PC-3 (cell line): ENCODE measurements at regions not wholly inside any gene's neighbourhood (a gene's known extent, or its start where the extent isn't known, plus 50 kb on each side); places are given as distances from the start of the nearest gene placed in this dataset.
A peak's percentile ranks its signal among the peaks of the same experiment; 100 is the strongest.

Experiments
- ATAC-seq: fragments of 200-7000 bp; cut with Tn5 transposase; 2 replicates; pipeline ENCODE4 v1.9.1; 2020; ENCODE audit warnings: mild to moderate bottlenecking, moderate library complexity
- BruUV-seq: library from RNA; stranded (reverse); fragments of 400-500 nt; replicated peaks from 2 replicates; lab custom pipeline; 2021; lab: Mats Ljungman, UMichigan
- CTCF ChIA-PET: fragments of 300-600 bp; sonication (Branson Sonifier 250); formaldehyde crosslinking; loops from one replicate; lab custom pipeline; 2022; ENCODE audit warnings: antibody characterized with exemption; lab: Charles Lee
- POLR2A ChIA-PET: fragments of 300-600 bp; sonication (Branson Sonifier 250); formaldehyde crosslinking; loops from one replicate; lab custom pipeline; 2022; ENCODE audit warnings: antibody characterized with exemption; ENCODE audit not compliant: unreplicated experiment; lab: Charles Lee
- DNase-seq: peaks from one replicate; pipeline ENCODE4 v3.0.0-alpha.2; 2015
- H2AFZ ChIP-seq: fragments of 300-600 bp; sonication (generic); 2 replicates; pipeline ENCODE4 v1.6.0; 2016; ENCODE audit warnings: antibody characterized with exemption, low read length
- H3F3A ChIP-seq: fragments of 300-600 bp; sonication (generic); one replicate; pipeline ENCODE4 v1.6.0; 2017; ENCODE audit warnings: antibody characterized with exemption, low read length, control low read depth, mild to moderate bottlenecking; ENCODE audit not compliant: unreplicated experiment
- H3K27ac ChIP-seq: fragments of 300-600 bp; sonication (generic); 2 replicates; pipeline ENCODE4 v1.5.1; 2016; ENCODE audit warnings: mild to moderate bottlenecking, low read length
- H3K27me3 ChIP-seq: fragments of 300-600 bp; sonication (generic); 2 replicates; pipeline ENCODE4 v1.6.1; 2016; ENCODE audit warnings: low read length, mixed read lengths
- H3K36me3 ChIP-seq: fragments of 300-600 bp; sonication (generic); 2 replicates; pipeline ENCODE4 v1.6.1; 2016; ENCODE audit warnings: low read depth, mixed run types, low read length, mixed read lengths
- H3K4me1 ChIP-seq: fragments of 300-600 bp; sonication (generic); 2 replicates; pipeline ENCODE4 v1.5.1; 2016; ENCODE audit warnings: low read length; ENCODE audit not compliant: insufficient read depth
- H3K4me2 ChIP-seq: fragments of 300-600 bp; sonication (generic); 2 replicates; pipeline ENCODE4 v1.6.0; 2016; ENCODE audit warnings: low read length
- H3K4me3 ChIP-seq: fragments of 300-600 bp; sonication (generic); 2 replicates; pipeline ENCODE4 v1.5.1; 2016; ENCODE audit warnings: mild to moderate bottlenecking, low read length, mixed read lengths
- H3K79me2 ChIP-seq: fragments of 300-600 bp; sonication (generic); 2 replicates; pipeline ENCODE4 v1.6.1; 2017; ENCODE audit warnings: low read length, mixed read lengths
- H3K9ac ChIP-seq: fragments of 300-600 bp; sonication (generic); 2 replicates; pipeline ENCODE4 v1.6.0; 2016; ENCODE audit warnings: mild to moderate bottlenecking, low read length
- H3K9me2 ChIP-seq: fragments of 300-600 bp; sonication (generic); replicated peaks from 2 replicates; pipeline ENCODE4 v1.6.1; 2016; ENCODE audit warnings: mixed run types, low read length, mixed read lengths
- H3K9me3 ChIP-seq: fragments of 300-600 bp; sonication (generic); 2 replicates; pipeline ENCODE4 v1.6.1; 2016; ENCODE audit warnings: low read length, mixed read lengths
- H4K20me1 ChIP-seq: fragments of 300-600 bp; sonication (generic); 2 replicates; pipeline ENCODE4 v1.6.1; 2016; ENCODE audit warnings: low read length, mixed read lengths
- EZH2 ChIP-seq: fragments of 300-600 bp; sonication (generic); IDR thresholded peaks from one replicate; pipeline ENCODE4 v1.6.1; 2017; ENCODE audit warnings: antibody characterized with exemption, mild to moderate bottlenecking, low read length; ENCODE audit not compliant: unreplicated experiment
- EZH2phosphoT487 ChIP-seq: fragments of 300-600 bp; sonication (generic); IDR thresholded peaks from 2 replicates; pipeline ENCODE4 v1.6.1; 2018; ENCODE audit warnings: mild to moderate bottlenecking, antibody characterized with exemption, low read length, borderline replicate concordance
- intact Hi-C: fragments of 100-400 bp; cut with micrococcal nuclease; formaldehyde crosslinking; loops from 2 replicates; pipeline ENCODE4 v1.9.0; 2023
- TF ChIP-seq, protein P1 (sequence below): fragments of 300-600 bp; sonication (generic); conservative IDR thresholded peaks from 2 replicates; pipeline ENCODE4 v1.5.1; 2017; ENCODE audit warnings: antibody characterized with exemption, low read depth, mild to moderate bottlenecking, low read length

DNA sequence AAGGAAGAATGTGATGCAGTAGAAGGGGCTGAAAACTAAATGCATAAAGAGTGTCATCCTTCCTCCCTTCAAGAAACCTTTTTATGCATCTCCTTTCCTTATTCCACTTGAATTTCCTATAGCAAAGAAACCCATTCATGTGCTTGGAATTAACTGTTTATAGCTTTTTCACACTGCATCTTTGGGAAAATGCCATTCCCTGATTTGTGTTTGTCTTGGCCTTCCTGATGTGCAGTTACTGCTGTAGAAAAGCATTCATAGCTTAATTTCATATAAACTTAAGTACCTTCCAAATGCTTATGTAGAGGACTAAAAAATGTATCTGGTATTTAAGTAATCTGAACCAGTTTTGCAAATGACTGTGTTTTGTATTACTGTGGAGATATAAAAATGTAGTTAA lies 61.8 kb downstream of the SDR9C7 start:
- Histone ChIP-seq H3K9me3 (peaks cover 6% of the 10 kb centered on the region; the same call in 1 of the 2 replicates), H3F3A (no peaks in the 10 kb centered on the region), H3K27me3 (no peaks in the 10 kb centered on the region), H3K27ac (no peak overlapping the region), H4K20me1 (no peaks in the 10 kb centered on the region), H2AFZ (no peak overlapping the region), H3K79me2 (no peaks in the 10 kb centered on the region), H3K4me3 (no peak overlapping the region), H3K4me1 (no peaks in the 10 kb centered on the region), H3K4me2 (no peak overlapping the region), H3K9ac (no peak overlapping the region), H3K9me2 (no peaks in the 10 kb centered on the region), H3K36me3 (no peaks in the 10 kb centered on the region; the same call in 1 of the 2 replicates)
- no TSS peak for BruUV-seq
- CTCF ChIA-PET = interaction anchor here (0.6 kb wide), 1 partner anchor 55 kb away, joined by 3 read pairs; no protein-coding TSS in a partner anchor
- POLR2A ChIA-PET = no interaction called here
- no peak for ATAC-seq
- intact Hi-C loops = no loop called here
- TF ChIP-seq EZH2 (no peak), EZH2phosphoT487 (no peak)
- TF ChIP-seq, protein P1, sequence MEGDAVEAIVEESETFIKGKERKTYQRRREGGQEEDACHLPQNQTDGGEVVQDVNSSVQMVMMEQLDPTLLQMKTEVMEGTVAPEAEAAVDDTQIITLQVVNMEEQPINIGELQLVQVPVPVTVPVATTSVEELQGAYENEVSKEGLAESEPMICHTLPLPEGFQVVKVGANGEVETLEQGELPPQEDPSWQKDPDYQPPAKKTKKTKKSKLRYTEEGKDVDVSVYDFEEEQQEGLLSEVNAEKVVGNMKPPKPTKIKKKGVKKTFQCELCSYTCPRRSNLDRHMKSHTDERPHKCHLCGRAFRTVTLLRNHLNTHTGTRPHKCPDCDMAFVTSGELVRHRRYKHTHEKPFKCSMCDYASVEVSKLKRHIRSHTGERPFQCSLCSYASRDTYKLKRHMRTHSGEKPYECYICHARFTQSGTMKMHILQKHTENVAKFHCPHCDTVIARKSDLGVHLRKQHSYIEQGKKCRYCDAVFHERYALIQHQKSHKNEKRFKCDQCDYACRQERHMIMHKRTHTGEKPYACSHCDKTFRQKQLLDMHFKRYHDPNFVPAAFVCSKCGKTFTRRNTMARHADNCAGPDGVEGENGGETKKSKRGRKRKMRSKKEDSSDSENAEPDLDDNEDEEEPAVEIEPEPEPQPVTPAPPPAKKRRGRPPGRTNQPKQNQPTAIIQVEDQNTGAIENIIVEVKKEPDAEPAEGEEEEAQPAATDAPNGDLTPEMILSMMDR = no peak
- no peak for DNase-seq

DNA sequence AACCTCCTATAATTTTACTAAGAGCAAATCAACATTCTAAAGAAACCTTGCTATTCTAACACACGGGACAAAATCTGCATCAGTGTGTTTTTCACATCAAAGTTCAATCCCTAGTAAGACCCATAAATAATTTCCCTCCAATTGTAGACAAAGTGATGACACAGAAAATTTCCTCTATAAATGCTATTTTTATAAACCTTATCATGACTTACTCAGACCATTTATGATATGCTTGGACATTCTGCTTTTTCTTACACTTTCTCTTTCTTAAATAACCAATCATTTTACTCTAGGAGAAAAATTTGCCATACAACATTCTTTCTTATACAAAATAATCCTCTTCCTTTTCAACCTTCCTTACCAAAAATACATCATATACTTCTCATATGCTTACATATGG lies 67.0 kb downstream of the SDR9C7 start:
- DNase-seq = peak; percentile 3
- TF ChIP-seq EZH2 (no peak), EZH2phosphoT487 (no peak)
- TF ChIP-seq, protein P1 = no peak
- intact Hi-C loops = no loop called here
- Histone ChIP-seq H3K4me2 (no peak overlapping the region), H3K27ac (no peak overlapping the region), H3K79me2 (no peaks in the 10 kb centered on the region), H3K4me1 (no peaks in the 10 kb centered on the region), H3K36me3 (no peaks in the 10 kb centered on the region; the same call in 1 of the 2 replicates), H3K9ac (no peak overlapping the region), H3K27me3 (no peaks in the 10 kb centered on the region), H3F3A (no peaks in the 10 kb centered on the region), H2AFZ (no peak overlapping the region), H3K9me2 (no peaks in the 10 kb centered on the region), H3K4me3 (no peak overlapping the region), H4K20me1 (no peaks in the 10 kb centered on the region), H3K9me3 (peaks cover 47% of the 10 kb centered on the region)
- no TSS peak for BruUV-seq
- CTCF ChIA-PET = no interaction called here
- POLR2A ChIA-PET = no interaction called here
- no peak for ATAC-seq

- DNase-seq (no peak), ATAC-seq (no peak)
- H3K4me3 ChIP-seq = no peak overlapping the region
- H3K4me1 ChIP-seq = no peaks in the 10 kb centered on the region
- ChIA-PET POLR2A (no interaction called here), CTCF (no interaction called here)
- no peaks in the 10 kb centered on the region for H3F3A ChIP-seq
- BruUV-seq = no TSS peak
- no peaks in the 10 kb centered on the region for H3K27me3 ChIP-seq
- no peak overlapping the region for H2AFZ ChIP-seq
- H3K4me2 ChIP-seq = no peak overlapping the region
- H3K36me3 ChIP-seq = no peaks in the 10 kb centered on the region; the same call in 1 of the 2 replicates
- intact Hi-C loops = no loop called here
- no peak overlapping the region for H3K9ac ChIP-seq
- no peak for TF ChIP-seq EZH2phosphoT487
- no peak for TF ChIP-seq EZH2
- TF ChIP-seq, protein P1 = no peak
- no peaks in the 10 kb centered on the region for H3K9me2 ChIP-seq
- H3K27ac ChIP-seq = no peak overlapping the region
- H3K79me2 ChIP-seq = no peaks in the 10 kb centered on the region
- H3K9me3 ChIP-seq = peaks cover 48% of the 10 kb centered on the region
- H4K20me1 ChIP-seq = no peaks in the 10 kb centered on the region
These were observed 67.7 kb downstream of the SDR9C7 start for GRCh38 chr12:56866493-56866892.
